HG02610 (cell line): ENCODE measurements at regions not wholly inside any gene's neighbourhood (a gene's known extent, or its start where the extent isn't known, plus 50 kb on each side); places are given as distances from the start of the nearest gene placed in this dataset.

Experiments used
- ATAC-seq: cut with Tn5 transposase; IDR thresholded peaks from one replicate; pipeline ENCODE4 v1.9.1; 2021; ENCODE audit warnings: mild to moderate bottlenecking, moderate library complexity; ENCODE audit not compliant: unreplicated experiment

DNA sequence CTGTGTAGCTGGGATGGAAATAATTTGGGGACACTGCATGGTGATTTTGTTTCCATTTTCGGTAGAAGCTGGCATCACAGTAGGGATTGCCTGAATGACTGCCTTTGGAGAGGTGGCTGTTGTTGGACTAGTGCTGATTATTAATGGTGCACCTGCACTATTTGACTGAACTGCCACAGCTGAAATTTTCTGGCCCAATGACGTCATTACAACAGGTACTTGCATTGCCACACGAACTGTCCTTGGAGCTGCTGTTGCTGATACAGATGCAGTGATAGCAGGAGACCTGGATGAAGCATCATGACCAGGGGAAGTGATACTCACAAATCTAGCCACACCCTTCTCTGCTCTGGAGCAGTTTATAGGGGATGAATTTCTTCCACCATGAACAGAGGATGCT, 95.6 kb upstream of the FOXC1 start:
- no peak for ATAC-seq

DNA sequence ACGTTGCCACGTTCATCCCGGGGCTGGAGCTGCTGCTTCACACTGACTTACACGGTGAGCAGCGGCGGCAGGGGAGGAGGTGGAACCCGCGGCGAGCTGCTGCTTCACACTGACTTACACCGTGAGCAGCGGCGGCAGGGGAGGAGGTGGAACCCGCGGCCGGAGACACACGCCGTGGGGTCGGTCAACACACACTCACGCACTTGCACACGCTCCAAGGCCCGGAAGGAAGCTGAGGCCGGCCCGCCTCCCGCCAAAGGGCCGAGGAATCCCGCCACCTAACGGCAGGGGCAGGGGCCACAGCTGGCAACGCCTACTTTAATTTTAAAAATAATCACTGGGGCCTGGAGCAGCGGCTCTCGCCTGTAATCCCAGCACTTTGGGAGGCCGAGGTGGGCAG, 94.4 kb upstream of the FOXC1 start:
- ATAC-seq = no peak

DNA sequence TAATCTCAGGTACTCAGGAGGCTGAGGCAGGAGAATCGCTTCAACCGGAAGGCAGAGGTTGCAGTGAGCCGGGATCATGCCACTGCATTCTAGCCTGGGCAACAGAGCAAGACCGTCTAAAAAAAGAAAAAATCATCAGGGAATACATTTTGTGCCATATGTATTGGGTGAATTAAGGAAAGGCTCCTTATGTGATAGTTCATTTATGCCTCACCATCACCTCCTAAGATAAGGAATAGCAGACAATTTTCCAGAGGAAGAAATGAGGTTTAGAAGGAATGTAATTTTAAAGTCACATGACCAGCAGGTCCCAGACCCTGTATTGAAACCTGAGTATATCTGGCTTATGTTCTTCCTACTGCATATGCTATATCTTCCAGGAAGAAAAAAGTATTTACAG, 93.9 kb upstream of the FOXC1 start:
- no peak for ATAC-seq

DNA sequence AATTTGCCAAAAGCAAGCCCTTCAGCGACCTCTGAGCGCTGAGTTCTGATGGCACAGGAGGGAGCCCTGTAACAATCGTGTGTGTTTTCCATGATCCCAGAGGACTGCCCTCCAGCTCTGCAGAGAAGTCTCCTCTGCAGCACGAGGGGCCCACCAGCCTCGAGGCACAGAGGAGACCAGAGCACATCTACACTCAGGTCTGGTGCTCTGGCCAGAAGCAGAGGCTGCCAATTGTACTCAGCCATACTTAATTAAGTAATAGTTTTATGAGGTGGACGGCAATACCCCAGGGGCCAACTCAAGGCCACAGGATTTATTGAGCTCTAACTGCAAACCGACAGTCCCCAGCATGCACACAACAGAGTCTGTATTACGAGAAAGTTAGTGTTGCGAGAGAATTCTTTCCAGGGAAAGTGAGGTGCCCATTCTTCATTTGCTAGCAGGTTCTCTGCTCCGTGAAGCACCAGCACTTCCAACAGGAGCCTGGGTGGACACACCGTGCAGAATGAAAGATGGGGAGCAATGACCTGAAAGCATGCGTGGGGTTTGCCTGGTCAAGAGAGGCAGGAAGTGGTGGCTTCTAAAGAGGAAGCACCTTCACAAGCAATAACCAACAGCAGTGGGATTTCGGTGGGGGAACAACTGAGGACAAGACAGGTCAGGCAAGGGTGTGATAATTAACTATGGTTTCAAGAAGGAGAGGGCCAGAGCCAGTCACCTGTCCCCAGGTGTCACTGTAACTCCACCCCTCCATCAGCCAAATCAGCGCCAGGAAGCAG, 92.8 kb upstream of the FOXC1 start:
- ATAC-seq = no peak

DNA sequence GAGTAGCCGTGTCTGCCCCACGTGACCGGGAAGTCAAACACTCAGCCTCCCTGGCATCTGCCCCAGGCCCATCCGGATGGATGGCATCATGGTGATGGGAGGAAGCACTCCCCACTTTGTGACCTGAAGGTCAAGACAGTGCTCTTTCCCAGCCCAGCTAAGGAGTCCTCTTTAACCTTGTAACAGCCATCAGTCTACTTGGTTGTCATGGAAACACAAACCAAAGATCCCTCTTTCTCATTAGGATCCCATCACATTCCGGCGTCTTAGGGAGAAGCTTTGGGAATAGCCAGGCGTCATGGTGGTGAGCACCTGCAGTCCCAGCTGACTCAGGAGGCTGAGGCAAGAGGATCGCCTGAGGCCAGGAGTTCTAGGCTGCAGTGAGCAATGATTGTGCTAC, 90.9 kb upstream of the FOXC1 start:
- no peak for ATAC-seq

DNA sequence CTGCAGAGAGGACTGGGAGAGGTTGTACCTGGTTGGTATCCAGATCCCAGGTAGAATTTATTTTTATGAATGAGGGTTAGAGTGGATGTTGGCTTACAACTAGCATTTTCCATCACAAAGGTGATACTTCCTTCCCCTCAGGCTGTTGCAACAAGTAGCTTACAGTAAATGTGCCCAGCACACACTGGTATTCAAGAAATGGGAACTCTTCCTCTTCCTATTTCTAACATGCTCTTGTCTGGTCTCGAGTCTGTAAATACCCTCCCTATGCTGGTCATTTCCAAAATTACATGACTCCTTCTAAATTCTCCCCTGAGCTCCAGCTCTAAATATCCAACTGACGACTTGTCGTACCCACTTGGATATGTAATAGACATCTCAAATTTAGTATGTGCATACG, 90.1 kb upstream of the FOXC1 start:
- ATAC-seq = no peak

DNA sequence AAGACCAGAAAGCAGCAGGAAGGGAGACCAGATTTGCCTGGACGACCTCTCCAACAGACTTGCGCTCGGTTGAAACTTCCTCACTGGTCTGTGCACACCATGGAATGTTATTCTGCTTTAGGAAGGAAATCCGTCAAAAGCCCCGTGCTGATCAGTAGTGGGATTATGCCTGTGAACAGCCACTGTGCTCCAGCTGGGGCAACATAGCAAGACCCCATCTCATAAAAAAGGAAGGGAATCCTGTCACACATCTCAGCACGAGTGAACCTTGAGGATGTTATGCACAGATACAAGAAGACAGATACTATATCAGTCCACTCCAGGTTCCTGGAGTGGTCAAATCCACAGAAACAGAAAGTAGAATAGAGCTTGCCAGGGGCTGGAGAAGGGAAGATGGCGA, 86.9 kb upstream of the FOXC1 start:
- ATAC-seq = no peak

DNA sequence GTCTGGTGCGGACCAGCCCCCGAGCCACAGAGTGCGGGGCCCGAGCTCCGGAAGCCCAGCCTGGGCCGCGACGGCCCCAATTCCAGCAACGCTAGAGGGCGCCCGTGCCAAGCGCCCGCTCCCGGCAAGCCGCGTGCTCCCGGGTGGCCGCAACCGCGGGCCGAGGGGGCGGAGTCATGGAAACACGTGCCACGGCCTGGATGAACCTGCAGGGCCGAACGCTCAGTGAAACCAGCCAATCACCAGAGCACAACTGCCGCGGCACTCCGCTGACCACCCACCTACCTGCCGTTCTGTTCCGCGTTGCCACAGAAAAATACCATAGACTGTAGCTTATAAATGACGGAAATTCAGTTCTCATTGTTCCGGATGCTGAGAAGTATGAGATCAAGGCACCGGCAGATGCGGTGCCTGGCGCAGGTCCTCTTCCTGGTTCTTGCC, 85.7 kb upstream of the FOXC1 start:
- no peak for ATAC-seq

DNA sequence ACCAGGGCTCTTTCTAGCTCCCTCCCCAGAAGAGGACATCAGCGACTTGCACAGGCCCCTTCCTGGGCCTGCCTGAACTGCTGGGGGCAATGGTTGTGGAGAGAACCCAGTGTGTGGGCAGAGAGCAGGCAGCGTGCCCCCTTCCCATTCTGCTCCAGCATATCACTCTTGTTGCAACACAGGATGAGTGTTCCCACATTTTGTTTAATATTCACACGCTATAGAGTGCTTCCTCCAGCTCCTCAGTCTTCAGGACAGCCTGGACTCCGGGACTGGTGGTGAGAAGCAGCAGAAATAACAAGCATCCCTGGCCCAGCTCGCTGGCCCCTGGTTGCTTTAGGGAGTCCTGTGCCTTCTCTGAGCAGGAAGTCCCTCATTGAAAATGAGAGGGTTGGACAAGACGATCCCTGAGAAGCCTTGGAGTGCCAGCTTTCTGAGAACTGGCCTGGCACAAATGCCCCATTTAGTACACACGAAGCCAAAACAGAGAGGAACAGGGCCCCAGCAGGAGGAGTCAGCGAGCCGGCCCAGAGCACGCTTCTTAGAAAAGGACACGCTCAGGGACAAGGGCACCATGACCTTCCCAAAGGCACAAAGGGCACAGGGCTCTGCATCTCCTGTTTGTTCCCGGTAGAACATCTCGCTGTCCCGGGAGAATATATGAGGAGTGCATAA, 84.2 kb upstream of the FOXC1 start:
- no peak for ATAC-seq

DNA sequence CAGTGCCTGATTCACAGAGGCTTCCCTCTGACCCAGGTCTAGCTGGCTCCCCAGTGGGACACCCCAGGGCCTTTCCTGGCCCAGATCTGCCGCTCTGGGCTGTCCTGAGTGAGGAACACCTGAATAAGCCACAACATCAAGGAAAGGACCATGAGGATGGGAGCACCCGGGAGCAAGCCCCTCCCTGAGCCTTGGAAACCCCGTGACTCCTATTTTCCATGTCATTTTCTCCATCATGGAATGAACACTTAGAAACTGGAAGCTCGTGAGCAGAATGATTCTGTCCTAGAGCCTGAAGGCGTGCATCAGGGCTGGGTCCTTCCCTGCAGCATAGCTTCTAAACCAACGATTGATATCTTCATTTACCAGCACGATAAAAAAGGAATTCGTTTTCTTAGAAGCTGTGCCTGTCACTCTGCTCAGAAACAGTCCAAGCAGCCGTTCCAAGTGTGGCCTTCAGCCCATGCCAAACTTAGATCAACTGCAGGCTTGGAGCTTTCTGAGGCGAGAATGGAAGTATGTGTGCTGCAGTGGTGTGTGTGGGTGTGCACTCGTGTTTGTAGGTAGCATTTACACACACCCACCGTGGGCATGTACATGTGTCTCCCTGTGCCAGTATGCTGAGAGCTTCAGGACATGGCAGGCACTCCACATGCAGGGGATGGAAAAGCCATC, 83.2 kb upstream of the FOXC1 start:
- no peak for ATAC-seq

DNA sequence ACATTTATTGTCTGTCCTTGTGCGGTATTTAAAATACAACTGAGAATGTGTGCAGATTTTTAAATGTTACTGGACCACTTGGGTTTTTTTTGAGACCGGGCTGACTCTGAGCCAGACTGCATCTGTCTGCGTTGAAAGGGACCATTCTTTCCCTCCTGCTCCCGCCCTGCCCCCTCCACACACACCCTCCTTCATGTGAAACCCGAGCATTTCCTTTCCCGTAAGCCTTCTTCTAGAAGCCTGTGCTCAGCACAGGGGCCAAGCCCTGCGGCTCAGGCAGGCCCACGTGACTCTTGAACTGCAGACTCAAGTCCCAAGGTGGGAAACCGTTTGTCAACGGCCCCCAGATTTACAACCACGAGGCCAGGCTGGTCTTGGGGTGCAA, 82.7 kb upstream of the FOXC1 start:
- peak; percentile 57 for ATAC-seq

DNA sequence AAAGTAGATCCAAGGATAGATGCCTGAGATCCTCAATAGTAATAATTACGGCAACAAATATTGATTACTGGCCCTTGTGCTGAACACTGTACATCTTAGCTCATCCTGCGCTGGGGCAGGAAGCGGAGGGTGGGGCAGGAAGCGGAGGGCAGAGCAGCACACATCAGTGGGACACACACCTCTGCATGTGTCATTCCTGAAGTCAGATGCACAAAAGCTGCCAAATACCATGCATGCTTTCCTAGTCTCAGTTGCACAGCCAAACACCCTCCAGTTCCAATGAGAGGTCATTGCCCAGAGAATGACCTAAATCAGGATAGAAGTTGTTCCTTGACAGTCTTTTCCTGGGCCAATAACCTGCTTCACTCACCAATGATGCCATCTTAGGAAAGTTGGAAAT, 74.4 kb upstream of the FOXC1 start:
- ATAC-seq = no peak

DNA sequence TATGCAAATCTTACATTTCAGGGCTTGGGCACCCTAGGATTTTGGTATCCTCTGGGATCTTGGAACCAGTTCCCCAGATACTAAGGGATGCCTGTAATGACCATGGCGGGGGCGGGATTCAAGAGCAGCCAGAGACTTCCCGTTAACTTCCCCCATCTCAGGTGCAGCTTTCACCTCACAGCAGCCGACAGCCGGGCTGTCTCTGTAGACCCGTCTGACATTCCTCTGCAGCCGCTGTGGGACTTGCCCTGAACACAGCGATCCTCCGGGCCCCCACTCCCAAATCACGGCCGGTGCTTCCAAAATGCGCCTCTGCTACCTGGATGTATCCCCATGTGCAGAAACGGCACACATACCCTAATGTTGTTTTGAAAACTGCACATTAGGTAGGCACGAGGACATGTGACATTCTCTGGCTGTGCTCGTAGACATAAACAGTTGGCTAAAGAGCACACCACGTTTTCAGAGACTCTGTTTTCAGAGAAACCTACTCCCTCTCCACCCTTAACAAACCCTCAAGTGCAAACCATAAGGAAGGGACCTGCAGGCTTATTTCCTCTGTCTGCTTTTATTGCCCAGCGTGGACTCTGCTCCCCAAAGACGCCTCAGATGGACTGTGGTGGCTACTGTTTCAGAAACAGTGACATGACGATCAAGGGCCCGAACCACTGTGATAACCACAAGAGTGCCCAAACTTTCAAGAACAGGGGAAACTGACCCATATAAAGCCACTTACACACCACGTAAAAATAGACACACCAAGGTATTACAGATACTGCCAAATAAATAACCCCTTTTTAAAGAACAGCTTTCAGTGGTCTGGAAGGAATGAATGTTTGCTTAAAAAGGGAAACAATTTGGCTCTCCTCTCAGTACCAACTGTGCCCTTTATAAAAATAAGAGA, 72.9 kb upstream of the FOXC1 start:
- ATAC-seq = no peak

DNA sequence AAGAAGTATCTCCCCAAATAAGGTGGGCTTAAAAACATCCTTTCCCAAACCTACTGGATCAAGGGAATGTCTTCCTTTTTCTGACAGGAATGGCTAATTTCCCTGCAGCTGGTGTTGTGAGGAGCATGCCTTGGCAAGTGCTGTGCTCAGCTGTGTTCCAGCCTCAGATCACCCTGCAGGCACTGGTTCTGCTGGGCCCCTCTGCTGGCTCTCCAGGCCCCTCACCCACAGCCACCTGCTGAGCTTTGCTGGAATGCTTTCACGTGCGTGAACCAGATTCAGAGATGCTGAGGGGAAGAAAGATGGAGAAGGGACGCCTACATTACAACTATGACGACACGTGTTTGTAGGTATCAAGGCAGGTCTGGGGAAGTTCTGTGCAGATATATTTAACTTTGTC, 71.3 kb upstream of the FOXC1 start:
- ATAC-seq = no peak

DNA sequence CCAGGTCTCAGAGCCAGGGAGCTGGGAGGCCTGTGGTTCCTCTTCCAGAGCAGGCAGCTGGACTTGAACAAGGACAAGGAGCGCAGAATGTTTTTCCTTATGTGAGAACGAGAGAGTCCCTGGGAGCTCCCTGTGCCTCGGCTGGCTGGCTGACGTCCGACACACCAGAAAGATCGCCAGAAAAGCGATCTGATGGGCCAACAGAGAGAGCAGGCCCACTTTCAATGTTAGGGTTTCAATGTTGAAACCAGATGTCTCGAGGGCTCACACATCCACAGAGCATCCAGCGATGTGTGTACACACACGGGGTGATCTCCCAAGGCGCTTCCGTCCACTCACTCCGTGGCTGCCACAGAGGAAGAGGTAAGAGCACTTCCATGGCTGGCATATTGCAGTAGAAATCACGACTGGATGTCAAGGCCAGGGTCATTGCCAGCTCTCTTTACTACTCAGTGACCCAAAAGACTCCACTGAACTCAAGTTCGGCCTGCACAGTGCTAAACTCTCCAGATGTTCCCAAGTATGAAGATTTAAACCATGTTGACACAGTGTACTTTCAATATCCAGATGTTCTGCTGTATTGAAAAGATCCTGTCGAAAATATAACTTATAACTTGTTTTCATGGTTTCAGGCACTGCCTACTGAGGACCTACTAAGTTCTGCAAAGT, 70.8 kb upstream of the FOXC1 start:
- no peak for ATAC-seq

DNA sequence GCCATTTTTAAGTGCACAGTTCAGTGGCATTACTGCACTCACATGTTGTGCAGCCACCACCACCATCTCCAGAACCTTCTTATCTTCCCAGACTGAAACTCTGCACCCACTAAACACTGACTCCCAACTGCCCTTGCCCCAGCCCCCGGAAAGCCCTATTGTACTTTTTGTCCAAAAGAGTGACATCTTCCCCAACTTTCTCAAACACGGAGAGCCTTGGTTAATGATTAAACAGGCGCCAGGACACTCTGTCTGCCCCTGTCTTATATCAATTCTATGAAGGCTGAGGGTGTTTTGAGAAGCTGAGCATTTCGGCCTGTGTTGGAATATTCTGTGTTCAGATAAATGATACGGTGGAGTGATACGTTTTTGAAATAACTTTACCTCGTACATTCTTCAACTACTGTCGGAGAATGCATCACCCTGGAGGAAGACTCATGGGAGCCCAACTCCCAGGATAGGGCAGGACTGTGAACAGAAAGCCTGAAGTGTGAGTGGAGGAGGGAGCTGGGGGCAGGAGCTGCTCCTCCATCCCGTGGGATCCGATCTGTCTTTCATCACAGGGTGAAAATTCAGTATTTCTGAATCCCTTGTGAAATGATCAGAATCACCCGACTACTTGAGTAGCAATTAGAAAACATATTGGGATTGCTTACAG, 68.7 kb upstream of the FOXC1 start:
- ATAC-seq = no peak

DNA sequence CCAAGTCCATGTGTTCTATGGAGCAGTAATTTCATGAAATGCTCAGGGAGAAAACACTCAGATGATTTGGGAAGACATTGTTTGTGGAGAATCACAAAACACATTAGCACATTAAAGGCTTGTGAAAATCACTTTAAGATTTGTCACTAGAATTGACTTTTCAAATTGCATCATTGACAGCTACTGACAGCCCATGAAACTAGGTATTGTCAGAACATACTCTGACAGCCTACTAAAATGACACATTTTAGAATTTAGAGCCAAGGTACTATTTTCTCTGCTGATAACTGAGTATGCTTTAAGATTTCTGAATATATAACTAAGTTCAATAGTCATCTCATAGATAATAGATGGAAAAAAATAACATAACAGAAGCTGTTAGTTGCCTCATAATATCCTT, 67.4 kb upstream of the FOXC1 start:
- ATAC-seq = no peak

DNA sequence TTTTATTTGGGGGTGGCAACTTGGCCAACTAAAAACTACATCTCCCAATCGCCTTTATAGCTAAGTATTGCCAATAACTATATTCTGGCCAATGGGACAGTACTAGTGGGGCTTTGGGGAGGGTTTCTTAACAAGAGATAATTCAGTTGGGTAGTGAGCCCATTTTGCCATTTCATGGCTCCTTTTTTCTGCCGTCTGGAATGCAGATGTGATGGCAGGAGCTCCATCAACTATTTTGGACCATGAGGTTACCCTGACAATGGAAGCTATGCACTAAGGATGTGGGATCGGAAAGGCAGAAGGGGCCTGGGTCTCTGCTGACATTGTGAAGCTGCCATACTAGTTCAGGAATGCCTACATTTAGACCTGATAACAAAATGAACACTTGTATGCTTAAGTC, 67.0 kb upstream of the FOXC1 start:
- no peak for ATAC-seq

DNA sequence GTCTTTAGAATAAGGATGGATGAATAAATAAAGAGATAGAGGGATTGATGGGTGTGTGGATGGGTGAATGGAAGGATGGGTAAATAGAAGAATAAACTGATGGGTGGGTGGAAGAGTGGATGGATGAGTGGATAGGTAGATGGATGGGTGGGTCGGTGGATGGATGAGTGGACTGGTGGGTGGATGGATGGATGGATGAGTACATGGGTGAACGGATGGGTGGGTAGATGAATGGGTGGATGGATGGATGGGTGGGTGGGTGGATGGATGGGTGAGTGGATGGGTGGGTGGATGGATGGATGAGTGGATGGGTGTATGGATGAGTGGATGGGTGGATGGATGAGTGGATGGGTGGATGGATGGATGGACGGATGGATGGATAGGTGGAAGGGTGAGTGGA, 65.7 kb upstream of the FOXC1 start:
- ATAC-seq = no peak

DNA sequence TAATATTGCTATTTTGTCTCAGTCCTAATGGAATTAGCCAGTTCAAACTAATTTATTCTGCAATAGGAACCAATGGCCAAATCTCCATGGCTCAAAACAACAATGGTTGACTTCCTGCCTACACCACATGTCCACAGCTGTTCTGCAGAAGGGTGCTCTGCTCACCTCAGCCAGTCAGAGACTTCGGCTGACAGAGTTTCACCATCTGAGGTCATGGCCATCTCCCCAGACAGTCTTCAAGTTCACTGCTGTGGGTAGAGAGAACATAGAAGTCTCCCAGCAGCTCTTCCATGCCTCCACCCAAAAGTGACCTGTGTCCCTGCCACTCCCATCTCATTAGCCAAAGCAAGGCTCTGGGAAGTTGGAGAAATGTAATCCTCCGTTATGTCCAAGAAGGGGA, 65.1 kb upstream of the FOXC1 start:
- no peak for ATAC-seq
